CD4-positive, alpha-beta T cell (primary cell): ENCODE measurements at regions not wholly inside any gene's neighbourhood (a gene's known extent, or its start where the extent isn't known, plus 50 kb on each side); places are given as distances from the start of the nearest gene placed in this dataset.

Experiments used
- ATAC-seq: fragments of 200-7000 bp; cut with Tn5 transposase; one replicate; pipeline ENCODE4 v1.10.0; 2022; ENCODE audit warnings: mild to moderate bottlenecking; ENCODE audit not compliant: poor library complexity
- CTCF ChIA-PET: fragments of 350-600 bp; sonication (Branson Sonifier 250); formaldehyde crosslinking; loops from one replicate; lab custom pipeline; 2021; ENCODE audit warnings: antibody characterized with exemption, inconsistent platforms; lab: Charles Lee
- POLR2A ChIA-PET: fragments of 350-600 bp; sonication (Branson Sonifier 250); formaldehyde crosslinking; loops from one replicate; lab custom pipeline; 2021; ENCODE audit warnings: antibody characterized with exemption, inconsistent platforms; lab: Charles Lee
- DNase-seq, 14 experiments: peaks; one replicate each; pipeline ENCODE4 v3.0.0-alpha.2; 2013 to 2020; ENCODE audit warnings: mixed read lengths in 2 of 14
- H3K27ac ChIP-seq, 2 donors: one replicate each; pipeline versions ENCODE4 v1.5.1 to v1.7.0; 2013; ENCODE audit warnings: low read length in 2 of 2, low read depth in 1 of 2, mild to moderate bottlenecking in 1 of 2
- H3K27me3 ChIP-seq, 2 experiments: 1 replicate in 1 of 2; 2 replicates in 1 of 2; pipeline versions ENCODE4 v1.6.1 to v1.7.0; 2013; ENCODE audit warnings: low read length in 2 of 2, control low read depth in 1 of 2, mild to moderate bottlenecking in 1 of 2, moderate library complexity in 1 of 2; ENCODE audit not compliant: insufficient read depth in 2 of 2, control insufficient read depth in 1 of 2
- H3K36me3 ChIP-seq: one replicate; pipeline ENCODE4 v1.6.1; 2013; ENCODE audit warnings: low read length, control low read depth; ENCODE audit not compliant: insufficient read depth
- H3K4me1 ChIP-seq: one replicate; pipeline ENCODE4 v1.6.1; 2013; ENCODE audit warnings: low read length, control low read depth; ENCODE audit not compliant: insufficient read depth
- H3K4me3 ChIP-seq: one replicate; pipeline ENCODE4 v1.5.1; 2013; ENCODE audit warnings: mild to moderate bottlenecking, low read length, moderate library complexity
- H3K9me3 ChIP-seq, 2 experiments: 1 replicate in 1 of 2; 2 replicates in 1 of 2; pipeline versions ENCODE4 v1.6.1 to v1.7.0; 2013; ENCODE audit warnings: low read length in 2 of 2, mild to moderate bottlenecking in 2 of 2, control low read depth in 1 of 2, moderate library complexity in 1 of 2; ENCODE audit not compliant: control insufficient read depth in 1 of 2, insufficient read depth in 1 of 2
- H3K27ac Mint-ChIP-seq: one replicate; pipeline ENCODE4 v1.8.0; 2020; ENCODE audit warnings: mixed read lengths
- H3K27me3 Mint-ChIP-seq: one replicate; pipeline ENCODE4 v1.8.0; 2021; ENCODE audit warnings: mixed read lengths
- H3K36me3 Mint-ChIP-seq: one replicate; pipeline ENCODE4 v1.8.0; 2021; ENCODE audit warnings: low read depth, mixed read lengths
- H3K4me1 Mint-ChIP-seq: one replicate; pipeline ENCODE4 v1.8.0; 2021; ENCODE audit warnings: low read depth, mixed read lengths
- H3K4me3 Mint-ChIP-seq: one replicate; pipeline ENCODE4 v1.8.0; 2020; ENCODE audit warnings: mild to moderate bottlenecking, mixed read lengths
- H3K9me3 Mint-ChIP-seq: one replicate; pipeline ENCODE4 v1.8.0; 2020; ENCODE audit warnings: mixed read lengths
- intact Hi-C, 2 experiments: fragments of 100-400 bp; cut with DNase I in 1 of 2; cut with micrococcal nuclease in 1 of 2; formaldehyde crosslinking; loops; one replicate each; pipeline versions ENCODE4 v1.15.1 to v1.9.0; 2023 to 2025; cut with DNase I, micrococcal nuclease
- TF ChIP-seq, protein P1 (sequence below): fragments of 200-600 bp; IDR thresholded peaks from one replicate; pipeline ENCODE4 v1.8.0; 2022; ENCODE audit warnings: antibody characterized with exemption, mild to moderate bottlenecking

DNA sequence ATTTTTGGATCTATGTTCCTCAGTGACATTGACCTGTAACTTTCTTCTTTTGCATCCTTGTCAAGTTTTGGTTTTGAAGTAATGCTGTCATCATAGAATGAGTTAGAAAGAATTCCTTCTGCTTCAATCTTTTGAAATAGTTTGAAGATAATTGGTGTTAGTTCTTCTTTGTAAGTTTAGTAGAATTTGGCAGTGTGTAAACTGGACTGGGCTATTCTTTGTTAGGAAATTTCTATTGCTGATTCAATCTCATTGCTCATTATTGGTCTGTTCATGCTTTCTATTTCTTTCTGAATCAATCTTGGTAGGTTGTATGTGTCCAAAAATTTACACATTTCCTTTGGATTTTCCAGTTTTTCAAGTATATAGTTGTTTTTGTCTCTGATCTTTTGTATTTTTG lies 101.7 kb upstream of the SPRY2 start:
- Mint-ChIP-seq H3K27ac (no peak overlapping the region), H3K9me3 (no peaks in the 10 kb centered on the region), H3K36me3 (no peaks in the 10 kb centered on the region), H3K4me1 (peaks cover 8% of the 10 kb centered on the region), H3K4me3 (no peak overlapping the region), H3K27me3 (no peaks in the 10 kb centered on the region)
- ChIA-PET CTCF (no interaction called here), POLR2A (no interaction called here)
- ATAC-seq (no peak), DNase-seq (no peak)
- Histone ChIP-seq H3K27ac (no peak overlapping the region), H3K4me1 (no peaks in the 10 kb centered on the region), H3K9me3 (no peaks in the 10 kb centered on the region), H3K27me3 (no peaks in the 10 kb centered on the region), H3K4me3 (no peak overlapping the region), H3K36me3 (no peaks in the 10 kb centered on the region)
- TF ChIP-seq, protein P1, sequence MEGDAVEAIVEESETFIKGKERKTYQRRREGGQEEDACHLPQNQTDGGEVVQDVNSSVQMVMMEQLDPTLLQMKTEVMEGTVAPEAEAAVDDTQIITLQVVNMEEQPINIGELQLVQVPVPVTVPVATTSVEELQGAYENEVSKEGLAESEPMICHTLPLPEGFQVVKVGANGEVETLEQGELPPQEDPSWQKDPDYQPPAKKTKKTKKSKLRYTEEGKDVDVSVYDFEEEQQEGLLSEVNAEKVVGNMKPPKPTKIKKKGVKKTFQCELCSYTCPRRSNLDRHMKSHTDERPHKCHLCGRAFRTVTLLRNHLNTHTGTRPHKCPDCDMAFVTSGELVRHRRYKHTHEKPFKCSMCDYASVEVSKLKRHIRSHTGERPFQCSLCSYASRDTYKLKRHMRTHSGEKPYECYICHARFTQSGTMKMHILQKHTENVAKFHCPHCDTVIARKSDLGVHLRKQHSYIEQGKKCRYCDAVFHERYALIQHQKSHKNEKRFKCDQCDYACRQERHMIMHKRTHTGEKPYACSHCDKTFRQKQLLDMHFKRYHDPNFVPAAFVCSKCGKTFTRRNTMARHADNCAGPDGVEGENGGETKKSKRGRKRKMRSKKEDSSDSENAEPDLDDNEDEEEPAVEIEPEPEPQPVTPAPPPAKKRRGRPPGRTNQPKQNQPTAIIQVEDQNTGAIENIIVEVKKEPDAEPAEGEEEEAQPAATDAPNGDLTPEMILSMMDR: no peak
- intact Hi-C loops: no loop called here

DNA sequence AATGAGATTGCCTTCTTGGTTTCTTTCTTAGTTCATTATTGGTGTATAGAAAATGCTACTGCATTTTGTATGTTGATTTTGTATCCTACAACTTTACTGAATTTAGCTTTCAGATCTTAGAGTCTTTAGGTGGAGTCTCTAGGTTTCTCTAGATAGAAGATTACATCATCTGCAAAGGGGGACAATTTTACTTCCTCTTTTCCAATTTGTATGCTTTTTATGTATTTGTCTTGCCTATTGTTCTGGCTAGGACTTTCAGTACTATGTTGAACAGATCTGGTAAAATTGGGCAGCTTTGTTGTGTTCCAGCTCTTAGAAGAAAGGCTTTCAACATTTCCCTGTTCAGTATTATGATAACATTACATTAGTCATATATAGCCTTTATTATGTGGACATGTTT lies 101.0 kb upstream of the SPRY2 start:
- H3K27me3 ChIP-seq: no peaks in the 10 kb centered on the region
- ATAC-seq (no peak), DNase-seq (no peak)
- H3K4me1 ChIP-seq: no peaks in the 10 kb centered on the region
- Mint-ChIP-seq H3K36me3 (no peaks in the 10 kb centered on the region), H3K4me1 (peaks cover 8% of the 10 kb centered on the region), H3K9me3 (no peaks in the 10 kb centered on the region), H3K27me3 (no peaks in the 10 kb centered on the region), H3K4me3 (no peak overlapping the region), H3K27ac (no peak overlapping the region)
- ChIA-PET POLR2A (no interaction called here), CTCF (no interaction called here)
- no peaks in the 10 kb centered on the region for H3K36me3 ChIP-seq
- TF ChIP-seq, protein P1: no peak
- intact Hi-C loops: no loop called here
- no peak overlapping the region for H3K4me3 ChIP-seq
- no peaks in the 10 kb centered on the region for H3K9me3 ChIP-seq
- no peak overlapping the region for H3K27ac ChIP-seq

DNA sequence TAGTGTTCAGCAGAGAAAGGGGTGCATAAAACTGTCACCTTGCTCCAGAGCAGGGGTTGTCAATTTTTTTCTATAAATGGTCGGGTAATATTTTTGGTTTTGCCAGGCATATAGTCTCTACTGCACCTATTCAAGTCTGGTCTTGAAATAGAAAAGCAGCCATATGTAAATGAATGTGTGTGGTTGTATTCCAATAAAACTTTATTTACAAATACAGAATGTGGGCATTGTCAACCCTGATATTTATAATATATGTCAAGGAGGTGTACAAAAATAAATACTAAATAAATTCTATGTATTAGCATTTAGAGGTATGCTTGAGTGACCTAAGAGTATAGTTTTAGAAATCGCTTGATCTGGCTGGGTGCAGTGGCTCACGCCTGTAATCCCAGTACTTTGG lies 97.6 kb upstream of the SPRY2 start:
- TF ChIP-seq, protein P1: no peak
- H3K36me3 ChIP-seq: no peaks in the 10 kb centered on the region
- H3K9me3 ChIP-seq: no peaks in the 10 kb centered on the region
- H3K4me1 ChIP-seq: no peaks in the 10 kb centered on the region
- Mint-ChIP-seq H3K27me3 (no peaks in the 10 kb centered on the region), H3K4me1 (no peaks in the 10 kb centered on the region), H3K4me3 (no peak overlapping the region), H3K27ac (no peak overlapping the region), H3K36me3 (no peaks in the 10 kb centered on the region), H3K9me3 (no peaks in the 10 kb centered on the region)
- no peak overlapping the region for H3K4me3 ChIP-seq
- DNase-seq (no peak), ATAC-seq (no peak)
- intact Hi-C loops: no loop called here
- H3K27ac ChIP-seq: no peak overlapping the region
- POLR2A ChIA-PET: no interaction called here
- H3K27me3 ChIP-seq: no peaks in the 10 kb centered on the region
- CTCF ChIA-PET: interaction anchor here (0.6 kb wide), 1 partner anchor 38 kb away, joined by 3 read pairs; no protein-coding TSS in a partner anchor
